Chondrocyte (in vitro differentiated cells): ENCODE measurements at regions not wholly inside any gene's neighbourhood (a gene's known extent, or its start where the extent isn't known, plus 50 kb on each side); places are given as distances from the start of the nearest gene placed in this dataset.

Experiments used
- DNase-seq: peaks from one replicate; pipeline ENCODE4 v3.0.0; 2021; ENCODE audit warnings: mixed read lengths, low spot score
- H3K27ac Mint-ChIP-seq: one replicate; pipeline ENCODE4 v1.8.0; 2021; ENCODE audit warnings: mild to moderate bottlenecking, moderate library complexity, mixed read lengths; ENCODE audit not compliant: unreplicated experiment
- H3K27me3 Mint-ChIP-seq: 2 replicates; pipeline ENCODE4 v1.8.0; 2021; ENCODE audit warnings: low read depth, mixed read lengths
- H3K36me3 Mint-ChIP-seq: 2 replicates; pipeline ENCODE4 v1.8.0; 2021; ENCODE audit warnings: low read depth, mixed read lengths
- H3K4me1 Mint-ChIP-seq: 2 replicates; pipeline ENCODE4 v1.8.0; 2021; ENCODE audit warnings: low read depth, mild to moderate bottlenecking, mixed read lengths
- H3K4me3 Mint-ChIP-seq: one replicate; pipeline ENCODE4 v1.8.0; 2021; ENCODE audit warnings: mild to moderate bottlenecking, moderate library complexity, mixed read lengths; ENCODE audit not compliant: unreplicated experiment
- H3K9me3 Mint-ChIP-seq: 2 replicates; pipeline ENCODE4 v1.8.0; 2021; ENCODE audit warnings: low read depth, mixed read lengths
- TF ChIP-seq, protein P1 (sequence below): fragments of 200-600 bp; sonication (generic); IDR thresholded peaks from 2 replicates; pipeline ENCODE4 v1.5.0; 2021; ENCODE audit warnings: antibody characterized with exemption, mild to moderate bottlenecking, moderate library complexity

DNA sequence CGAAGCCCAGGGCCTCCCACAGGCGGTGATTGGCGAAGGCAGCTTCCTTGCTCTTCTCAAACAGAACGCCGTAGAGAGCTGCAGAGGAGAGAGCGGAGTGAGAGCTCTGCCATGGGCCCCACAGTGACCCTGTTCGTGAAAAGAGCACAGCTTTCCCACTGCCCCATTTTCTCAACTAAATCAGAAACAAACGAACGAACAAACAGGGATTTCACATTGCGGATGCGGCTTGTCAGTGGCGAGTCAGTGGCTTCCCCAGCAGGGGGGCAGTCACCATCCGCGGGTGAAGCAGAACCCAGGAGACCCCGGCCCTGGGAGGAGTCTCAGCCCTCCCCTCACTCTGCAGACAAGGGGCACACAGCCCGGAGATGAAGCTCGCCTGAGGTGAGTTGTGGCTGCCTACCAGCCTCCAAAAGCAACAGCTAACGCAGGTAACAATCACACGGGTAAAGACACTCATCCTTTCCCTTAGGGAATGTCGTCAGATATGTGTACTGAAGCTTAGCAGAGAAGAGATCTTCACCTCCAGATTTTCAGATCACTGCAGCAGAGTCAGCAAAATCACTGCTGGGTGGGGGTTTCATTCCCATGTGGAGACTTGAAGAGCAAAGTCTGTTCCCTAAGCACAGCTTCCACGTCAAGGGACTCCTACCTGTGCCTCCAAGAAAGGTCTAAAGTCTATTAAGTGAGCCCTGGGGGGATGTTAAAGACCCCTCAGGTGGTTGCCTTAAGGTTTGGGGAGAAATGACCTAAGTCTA lies 51.2 kb upstream of the GPR31 start:
- no peak overlapping the region for H3K27ac Mint-ChIP-seq
- TF ChIP-seq, protein P1, sequence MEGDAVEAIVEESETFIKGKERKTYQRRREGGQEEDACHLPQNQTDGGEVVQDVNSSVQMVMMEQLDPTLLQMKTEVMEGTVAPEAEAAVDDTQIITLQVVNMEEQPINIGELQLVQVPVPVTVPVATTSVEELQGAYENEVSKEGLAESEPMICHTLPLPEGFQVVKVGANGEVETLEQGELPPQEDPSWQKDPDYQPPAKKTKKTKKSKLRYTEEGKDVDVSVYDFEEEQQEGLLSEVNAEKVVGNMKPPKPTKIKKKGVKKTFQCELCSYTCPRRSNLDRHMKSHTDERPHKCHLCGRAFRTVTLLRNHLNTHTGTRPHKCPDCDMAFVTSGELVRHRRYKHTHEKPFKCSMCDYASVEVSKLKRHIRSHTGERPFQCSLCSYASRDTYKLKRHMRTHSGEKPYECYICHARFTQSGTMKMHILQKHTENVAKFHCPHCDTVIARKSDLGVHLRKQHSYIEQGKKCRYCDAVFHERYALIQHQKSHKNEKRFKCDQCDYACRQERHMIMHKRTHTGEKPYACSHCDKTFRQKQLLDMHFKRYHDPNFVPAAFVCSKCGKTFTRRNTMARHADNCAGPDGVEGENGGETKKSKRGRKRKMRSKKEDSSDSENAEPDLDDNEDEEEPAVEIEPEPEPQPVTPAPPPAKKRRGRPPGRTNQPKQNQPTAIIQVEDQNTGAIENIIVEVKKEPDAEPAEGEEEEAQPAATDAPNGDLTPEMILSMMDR, result no peak
- H3K27me3 Mint-ChIP-seq, result peaks cover 26% of the 10 kb centered on the region
- no peak for DNase-seq
- no peaks in the 10 kb centered on the region for H3K36me3 Mint-ChIP-seq
- H3K9me3 Mint-ChIP-seq, result no peaks in the 10 kb centered on the region
- H3K4me3 Mint-ChIP-seq, result no peak overlapping the region
- no peaks in the 10 kb centered on the region for H3K4me1 Mint-ChIP-seq

DNA sequence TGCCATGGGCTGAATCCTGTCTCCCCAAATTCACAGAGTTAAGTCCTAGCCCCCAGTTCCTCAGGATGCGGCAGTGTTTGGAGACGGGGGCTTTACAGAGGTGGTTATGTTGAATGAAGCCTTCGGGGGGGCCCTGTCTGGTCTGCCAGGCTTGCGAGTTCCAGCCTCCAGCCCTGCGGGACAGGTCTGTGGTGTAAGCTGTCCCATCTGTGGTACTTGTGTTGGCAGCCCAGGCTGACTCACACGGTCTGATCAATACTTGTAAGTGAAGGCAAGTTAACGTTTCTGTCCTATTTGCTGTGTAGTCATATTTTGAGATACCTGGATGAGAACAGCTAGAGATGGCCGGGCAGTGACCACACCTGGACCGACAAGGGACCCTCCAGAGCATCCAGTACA lies 51.8 kb upstream of the GPR31 start:
- Mint-ChIP-seq H3K36me3 (no peaks in the 10 kb centered on the region), H3K27me3 (peaks cover 26% of the 10 kb centered on the region), H3K4me3 (no peak overlapping the region), H3K4me1 (no peaks in the 10 kb centered on the region), H3K27ac (no peak overlapping the region), H3K9me3 (no peaks in the 10 kb centered on the region)
- DNase-seq, result no peak
- TF ChIP-seq, protein P1, result no peak

DNA sequence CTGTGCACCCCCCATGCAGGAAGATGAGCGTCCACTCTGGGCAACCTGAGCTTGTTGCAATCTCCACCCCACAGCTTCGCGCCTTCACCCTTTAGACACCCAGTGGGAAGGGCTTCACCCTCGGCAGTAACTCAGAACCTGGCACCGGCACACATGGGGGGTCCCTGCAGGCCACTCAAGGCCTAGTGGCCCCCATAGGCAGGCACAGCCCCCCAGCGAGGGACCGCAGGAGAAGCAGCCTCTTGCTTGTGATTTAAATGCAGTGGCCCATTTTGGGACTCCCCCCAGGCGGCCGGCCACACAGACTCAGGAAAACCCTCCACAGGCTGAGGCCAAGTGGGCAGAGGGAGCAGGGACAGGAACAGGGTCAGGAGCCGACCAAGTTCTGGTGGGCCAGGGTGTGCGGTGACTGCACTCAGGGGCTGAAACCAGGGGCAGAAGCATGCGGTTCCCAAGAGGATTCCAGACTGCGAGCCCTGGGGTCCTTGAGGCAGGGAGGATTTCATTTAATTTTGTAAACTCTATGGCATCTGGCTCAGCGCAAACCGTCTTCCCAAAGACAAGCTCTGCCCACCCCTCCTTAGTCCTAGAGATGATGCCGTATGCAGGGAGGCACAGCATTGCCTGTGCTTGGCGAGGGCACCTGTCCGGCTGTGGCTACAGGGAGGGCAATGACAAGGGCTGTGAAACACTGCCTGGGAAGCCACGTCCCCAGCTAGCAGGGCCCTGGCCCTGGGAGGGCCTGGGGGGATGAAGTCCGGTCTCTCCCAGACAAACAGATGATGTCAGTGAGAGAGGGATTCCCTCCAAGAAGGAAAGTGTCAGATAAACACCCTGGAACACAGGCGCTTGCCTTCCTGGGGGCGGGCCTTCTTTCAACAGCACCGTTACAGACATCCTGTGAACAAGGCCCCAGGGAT lies 52.9 kb upstream of the GPR31 start:
- no peak overlapping the region for H3K27ac Mint-ChIP-seq
- H3K4me1 Mint-ChIP-seq, result no peaks in the 10 kb centered on the region
- H3K27me3 Mint-ChIP-seq, result peaks cover 26% of the 10 kb centered on the region
- H3K36me3 Mint-ChIP-seq, result no peaks in the 10 kb centered on the region
- DNase-seq, result no peak
- TF ChIP-seq, protein P1, result no peak
- H3K4me3 Mint-ChIP-seq, result no peak overlapping the region
- H3K9me3 Mint-ChIP-seq, result no peaks in the 10 kb centered on the region

DNA sequence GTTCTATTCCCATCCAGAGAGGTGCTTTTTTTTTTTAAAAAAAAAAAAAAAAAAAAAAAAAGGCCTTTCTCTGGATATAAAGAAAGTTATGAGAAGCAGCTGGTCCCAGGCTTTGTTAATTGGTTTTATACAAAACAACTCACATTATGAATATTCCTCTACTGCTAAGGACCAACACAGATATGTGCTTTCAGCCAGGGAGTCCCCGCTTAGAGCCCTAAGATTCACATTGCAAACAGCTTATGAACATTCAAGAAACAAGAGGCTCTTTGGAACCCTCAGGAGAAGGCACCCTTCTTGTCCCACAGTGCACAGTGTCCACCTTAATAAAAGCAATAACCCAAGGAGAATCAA lies 53.5 kb upstream of the GPR31 start:
- Mint-ChIP-seq H3K27me3 (peaks cover 26% of the 10 kb centered on the region), H3K4me1 (no peaks in the 10 kb centered on the region), H3K4me3 (no peak overlapping the region), H3K27ac (no peak overlapping the region), H3K9me3 (no peaks in the 10 kb centered on the region), H3K36me3 (no peaks in the 10 kb centered on the region)
- TF ChIP-seq, protein P1, result no peak
- no peak for DNase-seq

DNA sequence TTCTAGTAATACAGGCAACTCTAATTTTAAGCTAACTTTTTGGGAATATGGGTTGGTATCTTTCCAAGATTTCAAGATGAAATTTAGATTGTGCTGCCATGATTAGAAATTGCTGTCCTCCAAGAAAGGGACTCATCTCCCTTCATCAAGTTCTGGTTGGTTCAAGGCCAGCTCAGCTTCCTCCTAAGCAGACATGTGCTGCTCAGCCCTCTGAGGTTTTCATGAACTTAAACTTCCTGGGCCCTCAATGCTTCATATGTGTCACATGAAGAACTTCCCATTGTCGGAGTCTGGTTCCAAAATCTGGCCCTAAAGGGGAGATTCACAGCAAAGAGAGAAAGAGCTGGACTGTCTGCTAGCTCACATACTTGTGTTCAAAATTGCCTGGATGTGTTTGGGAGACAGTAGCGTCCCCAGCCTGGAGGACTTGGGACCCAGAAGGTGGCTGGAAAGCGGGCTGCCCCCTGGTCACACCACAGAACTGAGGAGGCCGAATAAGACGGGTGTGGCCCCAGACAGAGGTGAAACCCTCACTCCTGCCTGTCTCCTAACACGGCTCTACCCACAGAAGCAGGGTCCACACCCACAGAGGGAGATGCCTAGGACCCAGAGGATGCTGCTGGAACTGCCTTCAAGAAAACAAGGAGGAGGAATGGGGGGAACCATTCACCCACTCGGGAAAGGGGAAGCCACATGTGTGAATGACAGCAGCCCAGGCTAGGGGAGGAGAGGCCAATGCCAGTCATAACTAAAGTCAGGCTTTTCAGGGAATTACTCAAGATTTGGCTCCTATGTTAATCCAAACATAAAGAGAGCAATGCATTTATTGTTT lies 54.3 kb upstream of the GPR31 start:
- no peaks in the 10 kb centered on the region for H3K4me1 Mint-ChIP-seq
- no peaks in the 10 kb centered on the region for H3K9me3 Mint-ChIP-seq
- TF ChIP-seq, protein P1, result no peak
- no peak overlapping the region for H3K27ac Mint-ChIP-seq
- H3K36me3 Mint-ChIP-seq, result no peaks in the 10 kb centered on the region
- DNase-seq, result no peak
- H3K27me3 Mint-ChIP-seq, result peaks cover 20% of the 10 kb centered on the region
- H3K4me3 Mint-ChIP-seq, result no peak overlapping the region
